Left ventricle myocardium inferior (tissue), 1 donor: ENCODE measurements at regions not wholly inside any gene's neighbourhood (a gene's known extent, or its start where the extent isn't known, plus 50 kb on each side); places are given as distances from the start of the nearest gene placed in this dataset.
"Not testable (repeated sequence)": the region's sequence is repeated elsewhere in the genome, so short reads cannot be mapped to it uniquely, and the experiment has no call there.

Source experiments
- DNase-seq: peaks from one replicate; pipeline ENCODE4 v3.0.0-alpha.2; 2020
- H3K27ac ChIP-seq: fragments of 200-600 bp; replicated peaks from 2 replicates; pipeline ENCODE4 v1.8.0; 2021
- H3K27me3 ChIP-seq: fragments of 200-600 bp; 2 replicates; pipeline ENCODE4 v1.8.0; 2021; ENCODE audit warnings: low read depth
- H3K36me3 ChIP-seq: fragments of 200-600 bp; 2 replicates; pipeline ENCODE4 v1.8.0; 2021
- H3K4me1 ChIP-seq: fragments of 200-600 bp; 2 replicates; pipeline ENCODE4 v1.8.0; 2021
- H3K4me3 ChIP-seq: fragments of 200-600 bp; 2 replicates; pipeline ENCODE4 v1.8.0; 2021; ENCODE audit warnings: mild to moderate bottlenecking, moderate library complexity
- H3K9me3 ChIP-seq: fragments of 200-600 bp; replicated peaks from 2 replicates; pipeline ENCODE4 v1.8.0; 2021
- intact Hi-C: fragments of 100-400 bp; cut with micrococcal nuclease; formaldehyde crosslinking; loops from one replicate; pipeline ENCODE4 v1.11.0; 2022
- TF ChIP-seq, protein P1 (sequence below): fragments of 200-600 bp; IDR thresholded peaks from 2 replicates; pipeline ENCODE4 v1.8.0; 2021; ENCODE audit warnings: antibody characterized with exemption, mild to moderate bottlenecking, borderline replicate concordance
- donor health status: DM: no; HTN: yes; CAD: no; lungs with severe emphysema.

- Histone ChIP-seq H3K36me3 (no peaks in the 10 kb centered on the region), H3K9me3 (no peaks in the 10 kb centered on the region), H3K27ac (no peak overlapping the region), H3K4me3 (no peak overlapping the region), H3K4me1 (peaks cover 13% of the 10 kb centered on the region), H3K27me3 (no peaks in the 10 kb centered on the region)
- TF ChIP-seq, protein P1, sequence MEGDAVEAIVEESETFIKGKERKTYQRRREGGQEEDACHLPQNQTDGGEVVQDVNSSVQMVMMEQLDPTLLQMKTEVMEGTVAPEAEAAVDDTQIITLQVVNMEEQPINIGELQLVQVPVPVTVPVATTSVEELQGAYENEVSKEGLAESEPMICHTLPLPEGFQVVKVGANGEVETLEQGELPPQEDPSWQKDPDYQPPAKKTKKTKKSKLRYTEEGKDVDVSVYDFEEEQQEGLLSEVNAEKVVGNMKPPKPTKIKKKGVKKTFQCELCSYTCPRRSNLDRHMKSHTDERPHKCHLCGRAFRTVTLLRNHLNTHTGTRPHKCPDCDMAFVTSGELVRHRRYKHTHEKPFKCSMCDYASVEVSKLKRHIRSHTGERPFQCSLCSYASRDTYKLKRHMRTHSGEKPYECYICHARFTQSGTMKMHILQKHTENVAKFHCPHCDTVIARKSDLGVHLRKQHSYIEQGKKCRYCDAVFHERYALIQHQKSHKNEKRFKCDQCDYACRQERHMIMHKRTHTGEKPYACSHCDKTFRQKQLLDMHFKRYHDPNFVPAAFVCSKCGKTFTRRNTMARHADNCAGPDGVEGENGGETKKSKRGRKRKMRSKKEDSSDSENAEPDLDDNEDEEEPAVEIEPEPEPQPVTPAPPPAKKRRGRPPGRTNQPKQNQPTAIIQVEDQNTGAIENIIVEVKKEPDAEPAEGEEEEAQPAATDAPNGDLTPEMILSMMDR, result no peak
- intact Hi-C loops, result no loop called here
- DNase-seq, result no peak
These were observed 260.7 kb upstream of the CTNNB1 start for GRCh38 chr3:40938591-40938990.

DNA sequence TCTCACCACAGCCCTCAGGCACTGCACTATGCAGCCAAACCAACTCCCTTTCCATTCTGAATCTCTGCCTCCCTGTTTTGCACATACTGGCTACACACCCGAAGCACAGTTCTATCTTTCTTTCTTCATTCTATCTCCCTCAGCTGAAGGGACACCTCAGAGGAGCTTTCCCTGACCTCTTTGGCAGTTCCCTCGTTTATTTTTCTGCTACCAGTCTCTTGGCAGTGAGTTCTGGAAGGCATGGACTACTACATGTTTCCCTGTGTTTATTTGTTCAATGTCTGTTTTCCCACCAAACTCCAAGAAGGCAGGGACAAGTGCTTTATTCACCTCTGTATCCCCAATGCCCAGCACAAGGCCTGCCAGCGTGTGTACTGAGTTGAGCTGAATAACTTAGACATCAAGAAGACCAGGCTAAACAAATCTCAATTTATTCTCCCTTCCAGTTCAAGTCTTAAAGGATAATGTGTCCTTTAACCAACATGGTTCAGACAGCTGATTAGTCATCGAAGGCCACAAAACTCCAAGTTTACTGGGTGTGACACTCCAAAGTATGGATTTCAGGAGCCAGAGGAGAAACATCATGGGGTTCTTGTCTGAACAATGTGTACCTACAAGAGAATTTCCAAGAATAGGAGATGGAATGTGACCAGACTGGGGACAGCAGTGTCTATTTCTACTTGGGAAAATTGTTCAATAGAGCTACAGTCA is 260.1 kb upstream of the CTNNB1 start:
- peaks cover 13% of the 10 kb centered on the region for H3K4me1 ChIP-seq
- DNase-seq, result no peak
- TF ChIP-seq, protein P1, result no peak
- H3K4me3 ChIP-seq, result no peak overlapping the region
- H3K27me3 ChIP-seq, result no peaks in the 10 kb centered on the region
- intact Hi-C loops, result no loop called here
- no peaks in the 10 kb centered on the region for H3K36me3 ChIP-seq
- peak overlapping the region; percentile 42 for H3K27ac ChIP-seq
- no peaks in the 10 kb centered on the region for H3K9me3 ChIP-seq

DNA sequence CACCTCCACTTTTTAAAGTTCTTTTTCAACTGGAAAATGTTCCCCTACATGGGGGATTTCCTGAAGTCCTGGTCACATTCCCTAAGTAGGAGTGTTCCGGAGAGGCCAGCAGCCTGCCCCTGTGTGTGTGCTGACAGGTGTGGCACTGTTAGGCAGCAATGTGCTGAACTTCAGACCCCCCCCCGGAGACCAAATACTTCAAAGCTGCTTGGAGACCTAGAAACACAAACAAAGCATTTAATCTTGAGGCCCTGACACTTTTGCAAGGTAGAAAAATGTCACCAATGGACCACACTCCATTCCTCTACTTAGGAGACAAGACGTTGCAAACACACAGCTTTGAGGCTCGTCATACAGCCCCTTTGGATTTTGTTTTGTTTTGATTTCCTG is 259.6 kb upstream of the CTNNB1 start:
- peak overlapping the region; percentile 42 for H3K27ac ChIP-seq
- TF ChIP-seq, protein P1, result no peak

DNA sequence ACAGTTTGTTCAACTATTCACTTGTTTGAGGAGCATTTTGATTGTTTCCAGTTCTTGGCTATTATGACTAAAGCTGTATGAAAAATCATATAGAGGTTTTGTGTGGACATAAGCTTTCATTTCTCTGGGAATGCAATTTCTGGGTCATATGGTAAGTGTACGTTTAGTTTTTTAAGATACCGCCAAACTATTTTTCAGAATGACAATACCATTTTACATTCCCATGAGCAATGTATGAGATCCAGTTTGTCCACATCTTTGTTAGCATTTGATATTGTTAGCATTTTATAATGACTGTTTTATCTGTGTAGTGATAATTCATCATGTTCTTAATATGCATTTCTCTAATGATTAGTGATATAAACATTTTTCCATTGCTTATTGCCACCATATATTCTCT is 258.7 kb upstream of the CTNNB1 start:
- Histone ChIP-seq H3K4me3 (no peak overlapping the region), H3K9me3 (peaks cover under 1% of the 10 kb centered on the region), H3K27ac (no peak overlapping the region), H3K4me1 (peaks cover 13% of the 10 kb centered on the region), H3K27me3 (no peaks in the 10 kb centered on the region), H3K36me3 (no peaks in the 10 kb centered on the region)
- intact Hi-C loops, result no loop called here
- TF ChIP-seq, protein P1, result no peak
- DNase-seq, result no peak

More for the DNA sequence above, 259.6 kb upstream of the CTNNB1 start:
- Histone ChIP-seq H3K4me3 (no peak overlapping the region), H3K36me3 (no peaks in the 10 kb centered on the region), H3K4me1 (peaks cover 13% of the 10 kb centered on the region), H3K27me3 (no peaks in the 10 kb centered on the region), H3K9me3 (no peaks in the 10 kb centered on the region)
- DNase-seq, result no peak
- intact Hi-C loops, result no loop called here

DNA sequence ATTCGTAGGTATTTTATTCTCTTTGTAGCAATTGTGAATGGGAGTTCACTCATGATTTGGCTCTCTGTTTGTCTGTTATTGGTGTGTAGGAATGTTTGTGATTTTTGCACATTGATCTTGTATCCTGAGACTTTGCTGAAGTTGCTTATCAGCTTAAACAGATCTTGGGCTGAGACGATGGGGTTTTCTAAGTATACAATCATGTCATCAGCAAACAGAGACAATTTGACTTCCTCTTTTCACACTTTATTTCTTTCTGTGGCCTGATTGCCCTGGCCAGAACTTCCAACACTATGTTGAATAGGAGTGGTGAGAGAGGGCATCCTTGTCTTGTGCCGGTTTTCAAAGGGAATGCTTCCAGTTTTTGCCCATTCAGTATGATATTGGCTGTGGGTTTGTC is 252.3 kb upstream of the CTNNB1 start:
- H3K27ac ChIP-seq, H3K27me3 ChIP-seq, DNase-seq, intact Hi-C loops, H3K36me3 ChIP-seq, H3K4me3 ChIP-seq, H3K4me1 ChIP-seq: not testable (repeated sequence)
- peaks cover 12% of the 10 kb centered on the region for H3K9me3 ChIP-seq

DNA sequence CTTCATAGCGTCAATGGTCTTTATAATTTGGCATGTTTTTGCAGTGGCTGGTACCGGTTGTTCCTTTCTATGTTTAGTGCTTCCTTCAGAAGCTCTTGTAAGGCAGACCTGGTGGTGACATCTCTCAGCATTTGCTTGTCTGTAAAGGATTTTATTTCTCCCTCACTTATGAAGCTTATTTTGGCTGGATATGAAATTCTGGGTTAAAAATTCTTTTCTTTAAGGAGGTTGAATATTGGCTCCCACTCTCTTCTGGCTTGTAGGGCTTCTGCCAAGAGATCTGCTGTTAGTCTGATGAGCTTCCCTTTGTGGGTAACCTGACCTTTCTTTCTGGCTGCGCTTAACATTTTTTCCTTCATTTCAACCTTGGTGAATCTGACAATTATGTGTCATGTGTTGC is 250.0 kb upstream of the CTNNB1 start:
- intact Hi-C loops, H3K27ac ChIP-seq, H3K4me1 ChIP-seq, DNase-seq, H3K4me3 ChIP-seq, H3K27me3 ChIP-seq, H3K36me3 ChIP-seq: not testable (repeated sequence)
- peaks cover 29% of the 10 kb centered on the region for H3K9me3 ChIP-seq
